ENCODE measurements at regions not wholly inside any gene's neighbourhood (a gene's known extent, or its start where the extent isn't known, plus 50 kb on each side); places are given as distances from the start of the nearest gene placed in this dataset.
"Not testable (repeated sequence)": the region's sequence is repeated elsewhere in the genome, so short reads cannot be mapped to it uniquely, and the experiment has no call there.

- TF ChIP-seq, protein P1, sequence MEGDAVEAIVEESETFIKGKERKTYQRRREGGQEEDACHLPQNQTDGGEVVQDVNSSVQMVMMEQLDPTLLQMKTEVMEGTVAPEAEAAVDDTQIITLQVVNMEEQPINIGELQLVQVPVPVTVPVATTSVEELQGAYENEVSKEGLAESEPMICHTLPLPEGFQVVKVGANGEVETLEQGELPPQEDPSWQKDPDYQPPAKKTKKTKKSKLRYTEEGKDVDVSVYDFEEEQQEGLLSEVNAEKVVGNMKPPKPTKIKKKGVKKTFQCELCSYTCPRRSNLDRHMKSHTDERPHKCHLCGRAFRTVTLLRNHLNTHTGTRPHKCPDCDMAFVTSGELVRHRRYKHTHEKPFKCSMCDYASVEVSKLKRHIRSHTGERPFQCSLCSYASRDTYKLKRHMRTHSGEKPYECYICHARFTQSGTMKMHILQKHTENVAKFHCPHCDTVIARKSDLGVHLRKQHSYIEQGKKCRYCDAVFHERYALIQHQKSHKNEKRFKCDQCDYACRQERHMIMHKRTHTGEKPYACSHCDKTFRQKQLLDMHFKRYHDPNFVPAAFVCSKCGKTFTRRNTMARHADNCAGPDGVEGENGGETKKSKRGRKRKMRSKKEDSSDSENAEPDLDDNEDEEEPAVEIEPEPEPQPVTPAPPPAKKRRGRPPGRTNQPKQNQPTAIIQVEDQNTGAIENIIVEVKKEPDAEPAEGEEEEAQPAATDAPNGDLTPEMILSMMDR (IDR thresholded peaks at IDR 0.05; ENCODE audit: low read length) = no peak
- TF ChIP-seq EZH2 (IDR thresholded peaks at IDR 0.05; ENCODE audit: borderline replicate concordance, low read length) = no peak
- no peak overlapping the region for H3K9ac ChIP-seq (ENCODE audit: low read length)
- H3K27ac ChIP-seq (ENCODE audit: low read depth, low read length, poor library complexity, severe bottlenecking) = no peak overlapping the region
- H3K4me2 ChIP-seq (ENCODE audit: low read length) = no peak overlapping the region; the same call in 1 of the 2 replicates
- no peaks in the 10 kb centered on the region for H3K36me3 ChIP-seq (ENCODE audit: insufficient read depth, low read length)
- H3K9me2 ChIP-seq (ENCODE audit: low read depth, low read length) = no peaks in the 10 kb centered on the region
- peaks cover 9% of the 10 kb centered on the region for H3K4me1 ChIP-seq (ENCODE audit: insufficient read depth, low read length, severe bottlenecking)
- H3K79me2 ChIP-seq (ENCODE audit: insufficient read depth, low read length) = no peaks in the 10 kb centered on the region
- no peaks in the 10 kb centered on the region for H3K27me3 ChIP-seq (ENCODE audit: insufficient read depth, low read length)
- no peak overlapping the region for H3K4me3 ChIP-seq (ENCODE audit: low read depth, low read length, poor library complexity, severe bottlenecking)
- no peak overlapping the region for H2AFZ ChIP-seq (ENCODE audit: low read length)
- H3F3A ChIP-seq (ENCODE audit: insufficient read depth, low read length) = no peaks in the 10 kb centered on the region
- H3K9me3 ChIP-seq (ENCODE audit: low read length) = no peaks in the 10 kb centered on the region
- no peaks in the 10 kb centered on the region for H4K20me1 ChIP-seq (ENCODE audit: insufficient read depth, low read length)
Measured at GRCh38 chr1:74964508-74965102, 169.6 kb upstream of the LHX8 start.

DNA sequence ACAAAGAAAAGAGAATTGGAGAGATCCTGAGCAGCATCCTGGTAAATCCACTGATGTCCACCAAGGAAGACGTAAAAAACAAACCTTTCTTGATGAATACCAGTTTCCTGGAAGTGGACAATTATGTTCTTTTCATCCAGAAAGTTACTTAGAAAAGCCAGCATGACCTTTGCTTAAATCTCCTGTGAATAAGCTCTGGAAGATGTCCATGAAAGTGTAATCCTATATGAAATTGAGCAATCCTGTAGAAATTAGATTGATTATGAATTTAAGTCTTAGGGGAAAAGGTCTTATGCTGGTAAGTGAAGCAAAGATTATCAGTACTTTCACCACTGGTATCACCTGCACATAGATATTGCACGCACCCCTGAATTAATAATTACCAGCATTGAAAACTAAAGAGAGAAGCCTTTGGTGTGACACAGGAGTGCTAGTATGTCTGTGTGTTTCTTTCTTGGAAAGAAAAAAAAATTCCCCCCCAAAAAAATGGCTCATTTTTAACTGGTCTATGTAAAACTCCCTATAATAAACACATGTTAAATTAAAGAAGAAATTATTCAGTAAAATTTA lies 164.5 kb upstream of the LHX8 start:
- no peaks in the 10 kb centered on the region for H3K9me3 ChIP-seq (ENCODE audit: low read length)
- H3K27me3 ChIP-seq (ENCODE audit: insufficient read depth, low read length) = no peaks in the 10 kb centered on the region
- H3K9me2 ChIP-seq (ENCODE audit: low read depth, low read length) = no peaks in the 10 kb centered on the region
- H3K4me3 ChIP-seq (ENCODE audit: low read depth, low read length, poor library complexity, severe bottlenecking) = no peak overlapping the region
- TF ChIP-seq, protein P1 (IDR thresholded peaks at IDR 0.05; ENCODE audit: low read length) = no peak
- no peak for TF ChIP-seq EZH2 (IDR thresholded peaks at IDR 0.05; ENCODE audit: borderline replicate concordance, low read length)
- H3K36me3 ChIP-seq (ENCODE audit: insufficient read depth, low read length) = no peaks in the 10 kb centered on the region
- H3F3A ChIP-seq (ENCODE audit: insufficient read depth, low read length) = no peaks in the 10 kb centered on the region
- no peak overlapping the region for H2AFZ ChIP-seq (ENCODE audit: low read length)
- peaks cover 4% of the 10 kb centered on the region for H3K4me1 ChIP-seq (ENCODE audit: insufficient read depth, low read length, severe bottlenecking)
- H3K27ac ChIP-seq (ENCODE audit: low read depth, low read length, poor library complexity, severe bottlenecking) = no peak overlapping the region
- H3K9ac ChIP-seq (ENCODE audit: low read length) = no peak overlapping the region
- H3K4me2 ChIP-seq (ENCODE audit: low read length) = no peak overlapping the region
- no peaks in the 10 kb centered on the region for H4K20me1 ChIP-seq (ENCODE audit: insufficient read depth, low read length)
- no peaks in the 10 kb centered on the region for H3K79me2 ChIP-seq (ENCODE audit: insufficient read depth, low read length)

GRCh38 chr1:74971982-74972381 lies 162.2 kb upstream of the LHX8 start:
- H3K79me2 ChIP-seq (ENCODE audit: insufficient read depth, low read length) = no peaks in the 10 kb centered on the region
- no peaks in the 10 kb centered on the region for H3K9me2 ChIP-seq (ENCODE audit: low read depth, low read length)
- H3K27ac ChIP-seq (ENCODE audit: low read depth, low read length, poor library complexity, severe bottlenecking) = no peak overlapping the region
- H3K9ac ChIP-seq (ENCODE audit: low read length) = no peak overlapping the region
- no peaks in the 10 kb centered on the region for H3F3A ChIP-seq (ENCODE audit: insufficient read depth, low read length)
- H3K4me2 ChIP-seq (ENCODE audit: low read length) = no peak overlapping the region
- no peak for TF ChIP-seq EZH2 (IDR thresholded peaks at IDR 0.05; ENCODE audit: borderline replicate concordance, low read length)
- H3K4me1 ChIP-seq (ENCODE audit: insufficient read depth, low read length, severe bottlenecking) = no peaks in the 10 kb centered on the region
- no peaks in the 10 kb centered on the region for H3K36me3 ChIP-seq (ENCODE audit: insufficient read depth, low read length)
- H3K9me3 ChIP-seq (ENCODE audit: low read length) = no peaks in the 10 kb centered on the region
- no peaks in the 10 kb centered on the region for H4K20me1 ChIP-seq (ENCODE audit: insufficient read depth, low read length)
- no peak overlapping the region for H3K4me3 ChIP-seq (ENCODE audit: low read depth, low read length, poor library complexity, severe bottlenecking)
- no peaks in the 10 kb centered on the region for H3K27me3 ChIP-seq (ENCODE audit: insufficient read depth, low read length)
- no peak overlapping the region for H2AFZ ChIP-seq (ENCODE audit: low read length)

DNA sequence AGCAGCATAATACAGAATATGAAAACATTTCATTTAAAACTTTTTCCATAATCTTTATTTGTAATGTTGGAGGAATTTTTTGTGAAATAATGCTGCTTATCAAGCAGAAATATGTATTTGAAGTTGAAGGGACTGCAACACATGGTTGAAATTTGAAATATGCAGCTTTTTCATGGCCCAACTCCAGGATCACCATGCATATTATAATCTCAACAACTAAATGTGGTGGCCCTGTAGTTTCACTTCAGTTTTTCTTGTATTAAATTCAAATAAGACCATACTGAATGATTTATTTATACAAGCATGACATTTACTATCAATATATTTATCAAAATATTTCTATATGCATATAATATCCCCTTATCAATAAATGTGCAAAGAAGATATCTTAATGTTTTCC lies 157.7 kb upstream of the LHX8 start:
- no peak overlapping the region for H3K27ac ChIP-seq (ENCODE audit: low read depth, low read length, poor library complexity, severe bottlenecking)
- H3K4me3 ChIP-seq (ENCODE audit: low read depth, low read length, poor library complexity, severe bottlenecking) = no peak overlapping the region
- H2AFZ ChIP-seq (ENCODE audit: low read length) = no peak overlapping the region
- TF ChIP-seq, protein P1 (IDR thresholded peaks at IDR 0.05; ENCODE audit: low read length) = no peak
- TF ChIP-seq EZH2 (IDR thresholded peaks at IDR 0.05; ENCODE audit: borderline replicate concordance, low read length) = no peak
- H3K9ac ChIP-seq (ENCODE audit: low read length) = no peak overlapping the region
- H3F3A ChIP-seq (ENCODE audit: insufficient read depth, low read length) = no peaks in the 10 kb centered on the region
- H3K4me1 ChIP-seq (ENCODE audit: insufficient read depth, low read length, severe bottlenecking) = no peaks in the 10 kb centered on the region
- H4K20me1 ChIP-seq (ENCODE audit: insufficient read depth, low read length) = no peaks in the 10 kb centered on the region
- no peak overlapping the region for H3K4me2 ChIP-seq (ENCODE audit: low read length)
- H3K9me3 ChIP-seq (ENCODE audit: low read length) = no peaks in the 10 kb centered on the region
- H3K79me2 ChIP-seq (ENCODE audit: insufficient read depth, low read length) = no peaks in the 10 kb centered on the region
- H3K9me2 ChIP-seq (ENCODE audit: low read depth, low read length) = no peaks in the 10 kb centered on the region
- H3K27me3 ChIP-seq (ENCODE audit: insufficient read depth, low read length) = no peaks in the 10 kb centered on the region
- no peaks in the 10 kb centered on the region for H3K36me3 ChIP-seq (ENCODE audit: insufficient read depth, low read length)

DNA sequence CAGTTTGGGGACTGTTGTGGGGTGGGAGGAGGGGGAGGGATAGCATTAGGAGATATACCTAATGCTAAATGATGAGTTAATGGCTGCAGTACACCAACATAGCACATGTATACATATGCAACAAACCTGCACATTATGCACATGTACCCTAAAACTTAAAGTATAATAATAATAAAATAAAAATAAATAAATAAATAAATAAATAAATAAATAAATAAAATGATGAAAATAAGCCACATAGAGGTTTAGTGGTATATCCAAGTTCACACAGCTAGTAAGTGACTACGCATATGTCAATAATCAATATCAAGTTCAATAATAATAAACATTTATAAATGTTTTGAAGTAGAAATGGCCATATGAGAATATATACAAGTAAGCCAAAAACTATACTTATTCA lies 141.7 kb upstream of the LHX8 start:
- not testable (repeated sequence) for H3K9me2 ChIP-seq (ENCODE audit: low read depth, low read length); H3K27ac ChIP-seq (ENCODE audit: low read depth, low read length, poor library complexity, severe bottlenecking); H3K79me2 ChIP-seq (ENCODE audit: insufficient read depth, low read length); H2AFZ ChIP-seq (ENCODE audit: low read length); H3K9ac ChIP-seq (ENCODE audit: low read length); H3K9me3 ChIP-seq (ENCODE audit: low read length); H3K27me3 ChIP-seq (ENCODE audit: insufficient read depth, low read length); H3K36me3 ChIP-seq (ENCODE audit: insufficient read depth, low read length); H4K20me1 ChIP-seq (ENCODE audit: insufficient read depth, low read length); H3K4me2 ChIP-seq (ENCODE audit: low read length); H3K4me3 ChIP-seq (ENCODE audit: low read depth, low read length, poor library complexity, severe bottlenecking); H3F3A ChIP-seq (ENCODE audit: insufficient read depth, low read length); H3K4me1 ChIP-seq (ENCODE audit: insufficient read depth, low read length, severe bottlenecking)
